GM18520 (cell line): ENCODE measurements at regions not wholly inside any gene's neighbourhood (a gene's known extent, or its start where the extent isn't known, plus 50 kb on each side); places are given as distances from the start of the nearest gene placed in this dataset.

Experiments
- ATAC-seq: cut with Tn5 transposase; IDR thresholded peaks from one replicate; pipeline ENCODE4 v1.9.1; 2021; ENCODE audit not compliant: unreplicated experiment

- no peak for ATAC-seq
Observed at GRCh38 chr1:34476371-34476770, 278.5 kb upstream of the GJB5 start.

GRCh38 chr1:34477632-34478141 lies 277.2 kb upstream of the GJB5 start:
- ATAC-seq: no peak

GRCh38 chr1:34478515-34479076 lies 276.3 kb upstream of the GJB5 start:
- ATAC-seq: no peak

GRCh38 chr1:34479731-34480130 lies 275.1 kb upstream of the GJB5 start:
- no peak for ATAC-seq

- ATAC-seq: no peak
Observed at GRCh38 chr1:34488080-34488708, 266.7 kb upstream of the GJB5 start.

GRCh38 chr1:34500451-34500850 lies 254.4 kb upstream of the GJB5 start:
- ATAC-seq: no peak

GRCh38 chr1:34511802-34512201 lies 243.0 kb upstream of the GJB5 start:
- ATAC-seq: no peak

- no peak for ATAC-seq
Observed at GRCh38 chr1:34518146-34518699, 236.6 kb upstream of the GJB5 start.

- no peak for ATAC-seq
Observed at GRCh38 chr1:34520111-34520510, 234.7 kb upstream of the GJB5 start.

GRCh38 chr1:34524783-34525182 lies 230.1 kb upstream of the GJB5 start:
- ATAC-seq: no peak

- ATAC-seq: no peak
Observed at GRCh38 chr1:34529935-34530859, 224.7 kb upstream of the GJB5 start.

- no peak for ATAC-seq
Observed at GRCh38 chr1:34532113-34532512, 222.7 kb upstream of the GJB5 start.

- no peak for ATAC-seq
Observed at GRCh38 chr1:34538481-34538880, 216.4 kb upstream of the GJB5 start.

GRCh38 chr1:34547046-34547674 lies 207.7 kb upstream of the GJB5 start:
- ATAC-seq: no peak

GRCh38 chr1:34549199-34549598 lies 205.6 kb upstream of the GJB5 start:
- no peak for ATAC-seq

- no peak for ATAC-seq
Observed at GRCh38 chr1:34578306-34578705, 176.5 kb upstream of the GJB5 start.

- no peak for ATAC-seq
Observed at GRCh38 chr1:34582356-34582755, 172.5 kb upstream of the GJB5 start.

GRCh38 chr1:34587761-34588160 lies 167.1 kb upstream of the GJB5 start:
- ATAC-seq: no peak

- ATAC-seq: no peak
Observed at GRCh38 chr1:34590211-34590623, 164.6 kb upstream of the GJB5 start.

GRCh38 chr1:34591751-34592629 lies 162.9 kb upstream of the GJB5 start:
- ATAC-seq: no peak
